Heart right ventricle (tissue), 16 donors: ENCODE measurements at regions not wholly inside any gene's neighbourhood (a gene's known extent, or its start where the extent isn't known, plus 50 kb on each side); places are given as distances from the start of the nearest gene placed in this dataset.

Source experiments
- ATAC-seq, 8 donors: fragments of 200-7000 bp; cut with Tn5 transposase; one replicate each; pipeline ENCODE4 v1.9.1; 2020; ENCODE audit warnings: mild to moderate bottlenecking in 8 of 8, moderate library complexity in 8 of 8, moderate number of reproducible peaks in 1 of 8
- DNase-seq, 2 donors: peaks; one replicate each; pipeline ENCODE4 v3.0.0-alpha.2; 2020
- H3K27ac ChIP-seq, 10 donors: fragments of 200-600 bp; sonication (generic) in 2 of 10; one replicate each; pipeline versions ENCODE4 v1.5.0 to v1.8.0; 2020 to 2022; ENCODE audit warnings: mild to moderate bottlenecking in 3 of 10
- H3K27me3 ChIP-seq, 7 donors: fragments of 200-600 bp; one replicate each; pipeline ENCODE4 v1.8.0; 2021 to 2022; ENCODE audit warnings: mild to moderate bottlenecking in 2 of 7
- H3K36me3 ChIP-seq, 9 donors: fragments of 200-600 bp; sonication (generic) in 1 of 9; one replicate each; pipeline versions ENCODE4 v1.5.0 to v1.8.0; 2020 to 2022; ENCODE audit warnings: mild to moderate bottlenecking in 2 of 9
- H3K4me1 ChIP-seq, 9 donors: fragments of 200-600 bp; sonication (generic) in 1 of 9; one replicate each; pipeline versions ENCODE4 v1.5.0 to v1.8.0; 2020 to 2022; ENCODE audit warnings: mild to moderate bottlenecking in 4 of 9
- H3K4me3 ChIP-seq, 10 donors: fragments of 200-600 bp; sonication (generic) in 2 of 10; one replicate each; pipeline versions ENCODE4 v1.5.0 to v1.8.0; 2020 to 2022; ENCODE audit warnings: mild to moderate bottlenecking in 7 of 10, moderate library complexity in 2 of 10
- H3K9me3 ChIP-seq, 11 donors: fragments of 200-600 bp in 10 of 11; sonication (generic) in 2 of 11; one replicate each; pipeline versions ENCODE4 v1.5.0 to v1.8.0; 2013 to 2022; ENCODE audit warnings: mild to moderate bottlenecking in 2 of 11, control low read depth in 1 of 11, moderate library complexity in 1 of 11
- CTCF ChIP-seq, 9 donors: fragments of 200-600 bp; sonication (generic) in 2 of 9; IDR thresholded peaks; one replicate each; pipeline versions ENCODE4 v1.5.0 to v1.8.0; 2021 to 2022; ENCODE audit warnings: antibody characterized with exemption in 9 of 9, mild to moderate bottlenecking in 5 of 9, moderate library complexity in 1 of 9
- WGBS, 2 donors: extraction: QIAGEN DNeasy Blood & Tissue Kit; methylation state at CpG; one replicate each; pipeline ENCODE4 v1.1.7; 2013; ENCODE audit warnings: inconsistent platforms in 1 of 2; 5-methylcytosine and 5-hydroxymethylcytosine counted together
- intact Hi-C, 10 donors: fragments of 100-400 bp; cut with DNase I; formaldehyde crosslinking; loops; one replicate each; pipeline versions ENCODE4 v1.11.1 to v1.14.2; 2022
- donor health status: Arrhythmogenic right ventricular cardiomyopathy.
- donor health status: ischemic (EF 13 %, LVEDD 7.1; RV severe dilation, severe dysfunction).
- donor health status: healthy with polysubstance abuse.
- donor health status: DM: no; HTN: yes; CAD: no.
- donor health status: DM: no; HTN: no; CAD: no.
- donor health status: ischemic (EF 25% LVEDD 6.9; RV normal size, moderate dysfunction).
- donor health status: ischemic (EF 25% LVEDD 5.7; RV mildly dilated, moderate dysfunction).
- donor health status: healthy.
- donor health status: DM: yes; HTN: yes; CAD: no.
- donor health status: Ischemic cardiomyopathy.
- donor health status: ischemic (EF 35%, LVEDD 5.7; RV mildly dilated, moderate dysfunction).
- donor health status: nonischemic (EF 11% LVEDD 7.7; RV severe dilation, severe dysfunction).
- donor health status: DM: yes; HTN: yes; CAD: no.
- donor health status: PGD.
- donor health status: ischemic (EF 29% LVEDD 5.4; RV normal size, mild dysfunction).
- donor health status: nonischemic (EF 23%, LVEDD 6.1; RV moderate dilation, normal function).

DNA sequence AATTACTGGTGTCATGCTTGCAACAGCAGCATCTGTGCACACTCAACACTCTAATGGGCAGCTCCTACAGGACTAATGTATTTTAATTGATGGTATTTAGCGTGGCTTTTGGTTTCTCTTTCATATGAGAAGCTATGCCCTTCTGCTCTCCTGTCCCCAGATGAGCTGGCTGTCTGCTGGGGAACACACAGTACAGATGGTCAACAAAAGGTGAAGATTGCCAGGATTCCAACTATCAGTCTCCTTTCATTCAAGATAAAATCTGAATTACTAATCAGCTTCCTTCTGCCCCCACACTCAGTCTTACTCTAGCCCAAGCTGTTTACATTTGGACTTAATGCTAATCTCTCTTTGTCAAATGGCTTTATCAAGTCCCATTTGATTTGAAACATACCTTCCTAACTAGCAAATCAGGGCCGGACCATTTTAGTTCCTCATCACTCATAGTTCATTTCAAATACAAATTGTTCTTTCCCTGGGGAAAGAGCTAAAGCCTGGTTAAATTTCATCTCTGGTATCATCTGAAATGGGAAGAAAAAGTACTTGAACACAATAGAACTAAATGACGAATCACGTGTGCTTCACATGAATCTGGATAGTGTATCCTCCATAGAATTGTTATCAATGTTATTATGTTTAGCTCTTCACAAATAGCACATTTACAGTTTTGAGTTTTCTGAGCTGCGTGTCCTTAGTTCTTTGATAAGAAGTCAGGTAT lies 988.0 kb downstream of the PCDH17 start:
- intact Hi-C loops, result no loop called here
- Histone ChIP-seq H3K27ac (no peak overlapping the region), H3K4me1 (no peaks in the 10 kb centered on the region), H3K9me3 (no peaks in the 10 kb centered on the region), H3K4me3 (no peak overlapping the region), H3K36me3 (no peaks in the 10 kb centered on the region), H3K27me3 (no peaks in the 10 kb centered on the region)
- TF ChIP-seq CTCF (IDR thresholded peaks at IDR 0.05), result no peak
- WGBS, 2 donors, result 58 to 60% methylated on average over 5 of the region's 5 CpGs
- DNase-seq (no peak), ATAC-seq (no peak)

- Histone ChIP-seq H3K4me3 (no peak overlapping the region), H3K4me1 (no peaks in the 10 kb centered on the region), H3K36me3 (no peaks in the 10 kb centered on the region), H3K9me3 (no peaks in the 10 kb centered on the region), H3K27me3 (no peaks in the 10 kb centered on the region), H3K27ac (no peak overlapping the region)
- intact Hi-C loops, result no loop called here
- DNase-seq, result no peak
- no peak for ATAC-seq
- WGBS, 2 donors, result 72% methylated on average over 2 of the region's 2 CpGs
- TF ChIP-seq CTCF (IDR thresholded peaks at IDR 0.05), result no peak
Measured at GRCh38 chr13:58620176-58620575, 988.6 kb downstream of the PCDH17 start.

DNA sequence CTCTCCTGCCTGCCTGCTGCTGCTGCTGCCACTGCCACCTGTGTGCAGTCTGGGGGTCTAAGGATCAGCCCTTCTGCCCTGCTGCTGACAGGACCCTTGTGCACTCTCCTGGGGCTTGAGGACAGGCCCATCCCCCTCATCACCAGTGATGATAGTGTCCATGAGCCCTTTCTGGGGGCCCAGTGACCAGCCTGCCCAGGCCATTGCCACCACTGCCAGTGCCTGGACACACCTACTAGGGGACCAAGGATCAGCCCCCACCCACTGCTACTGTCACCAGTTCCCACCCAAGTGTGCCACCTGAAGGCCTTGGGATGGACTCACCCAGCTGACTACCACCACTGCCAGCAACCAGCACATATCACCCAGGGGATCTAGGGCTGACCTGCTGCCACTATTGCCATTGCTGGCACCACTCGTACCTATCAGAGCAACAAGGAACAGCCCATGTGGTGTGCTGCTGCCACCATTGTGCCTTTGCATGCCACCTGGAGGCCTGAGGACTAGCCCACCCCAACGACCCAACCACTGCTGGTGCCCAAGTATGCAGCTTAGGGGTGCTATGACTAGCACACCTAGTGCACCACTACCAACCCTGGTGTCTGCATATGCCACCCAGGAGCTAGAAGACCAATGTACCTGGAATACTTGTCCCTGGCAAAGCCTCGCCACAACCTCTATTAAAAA lies 994.3 kb downstream of the PCDH17 start:
- Histone ChIP-seq H3K4me3 (no peak overlapping the region), H3K36me3 (no peaks in the 10 kb centered on the region), H3K9me3 (peaks cover 0 to 20% (median 0%) of the 10 kb centered on the region in 11 donors), H3K27ac (no peak overlapping the region), H3K27me3 (no peaks in the 10 kb centered on the region), H3K4me1 (no peaks in the 10 kb centered on the region)
- 88 to 90% methylated on average over 3 of the region's 3 CpGs for WGBS, 2 donors
- intact Hi-C loops, result no loop called here
- no peak for TF ChIP-seq CTCF (IDR thresholded peaks at IDR 0.05)
- ATAC-seq (peak in 1 of 8 donors; percentile 41), DNase-seq (no peak)

GRCh38 chr13:58630794-58631193 lies 999.2 kb downstream of the PCDH17 start:
- ATAC-seq, result no peak
- H3K4me3 ChIP-seq, result no peak overlapping the region
- no peaks in the 10 kb centered on the region for H3K4me1 ChIP-seq
- no peak overlapping the region for H3K27ac ChIP-seq
- H3K36me3 ChIP-seq, result no peaks in the 10 kb centered on the region
- peaks cover 0 to 20% (median 0%) of the 10 kb centered on the region in 11 donors for H3K9me3 ChIP-seq
- no peaks in the 10 kb centered on the region for H3K27me3 ChIP-seq
- intact Hi-C loops, result no loop called here
- no peak for DNase-seq
- WGBS, 2 donors, result 91 to 93% methylated on average over 1 of the region's 1 CpG
- no peak for TF ChIP-seq CTCF (IDR thresholded peaks at IDR 0.05)
